WI38 (cell line): ENCODE measurements at regions not wholly inside any gene's neighbourhood (a gene's known extent, or its start where the extent isn't known, plus 50 kb on each side); places are given as distances from the start of the nearest gene placed in this dataset.

Experiments
- H3K4me3 ChIP-seq: 2 replicates; pipeline ENCODE4 v1.5.1; 2011; ENCODE audit warnings: low read depth, mild to moderate bottlenecking, control low read depth, low read length
- TF ChIP-seq, protein P1 (sequence below): IDR thresholded peaks from 2 replicates; pipeline ENCODE4 v1.5.1; 2012; ENCODE audit warnings: low read depth, mild to moderate bottlenecking, control low read depth, low read length

GRCh38 chr2:163182764-163183354 is 344.3 kb upstream of the KCNH7 start:
- no peak overlapping the region for H3K4me3 ChIP-seq
- TF ChIP-seq, protein P1, sequence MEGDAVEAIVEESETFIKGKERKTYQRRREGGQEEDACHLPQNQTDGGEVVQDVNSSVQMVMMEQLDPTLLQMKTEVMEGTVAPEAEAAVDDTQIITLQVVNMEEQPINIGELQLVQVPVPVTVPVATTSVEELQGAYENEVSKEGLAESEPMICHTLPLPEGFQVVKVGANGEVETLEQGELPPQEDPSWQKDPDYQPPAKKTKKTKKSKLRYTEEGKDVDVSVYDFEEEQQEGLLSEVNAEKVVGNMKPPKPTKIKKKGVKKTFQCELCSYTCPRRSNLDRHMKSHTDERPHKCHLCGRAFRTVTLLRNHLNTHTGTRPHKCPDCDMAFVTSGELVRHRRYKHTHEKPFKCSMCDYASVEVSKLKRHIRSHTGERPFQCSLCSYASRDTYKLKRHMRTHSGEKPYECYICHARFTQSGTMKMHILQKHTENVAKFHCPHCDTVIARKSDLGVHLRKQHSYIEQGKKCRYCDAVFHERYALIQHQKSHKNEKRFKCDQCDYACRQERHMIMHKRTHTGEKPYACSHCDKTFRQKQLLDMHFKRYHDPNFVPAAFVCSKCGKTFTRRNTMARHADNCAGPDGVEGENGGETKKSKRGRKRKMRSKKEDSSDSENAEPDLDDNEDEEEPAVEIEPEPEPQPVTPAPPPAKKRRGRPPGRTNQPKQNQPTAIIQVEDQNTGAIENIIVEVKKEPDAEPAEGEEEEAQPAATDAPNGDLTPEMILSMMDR: peak; percentile 28; the same call in 1 of the 2 replicates

GRCh38 chr2:163177592-163177991 is 339.0 kb upstream of the KCNH7 start:
- H3K4me3 ChIP-seq: no peak overlapping the region
- TF ChIP-seq, protein P1: no peak

DNA sequence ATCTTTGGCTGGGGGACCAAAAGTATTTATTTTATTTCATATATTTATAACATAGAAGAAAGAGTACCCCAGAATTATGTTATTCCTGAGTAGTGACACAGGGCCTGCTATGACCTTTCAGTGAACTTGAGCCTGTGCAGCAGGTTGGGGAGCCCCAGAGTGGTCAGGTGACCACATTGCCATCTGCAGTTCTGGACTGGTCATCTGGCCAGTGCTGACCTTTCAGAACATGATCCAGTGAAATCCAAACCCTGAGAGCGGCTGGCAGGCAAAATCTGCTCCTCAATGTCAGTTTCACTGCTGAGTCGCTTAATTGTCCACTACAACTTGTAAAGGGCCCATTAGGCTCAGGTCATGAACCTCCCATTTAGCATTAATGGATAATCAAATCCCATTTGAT is 336.7 kb upstream of the KCNH7 start:
- TF ChIP-seq, protein P1: no peak
- no peak overlapping the region for H3K4me3 ChIP-seq

DNA sequence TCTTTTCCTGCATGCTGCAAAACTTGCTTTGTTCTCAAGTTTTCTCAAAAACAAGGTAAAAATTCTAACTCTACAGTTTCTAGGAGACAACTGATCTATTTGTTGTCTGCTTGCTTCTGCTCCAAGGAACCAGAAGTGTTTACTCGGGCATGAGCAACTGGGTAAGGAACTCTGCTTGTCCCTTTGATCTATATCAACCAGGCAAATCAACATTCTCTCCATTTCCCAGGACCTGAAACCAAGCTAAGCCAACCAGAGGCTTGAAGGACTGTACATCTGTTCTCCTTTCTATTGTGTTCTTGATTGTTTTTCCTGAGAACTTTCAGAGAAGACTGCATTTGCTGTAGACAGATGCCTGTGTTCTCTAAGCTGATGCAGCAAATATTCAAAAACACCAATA is 335.0 kb upstream of the KCNH7 start:
- TF ChIP-seq, protein P1: no peak
- no peak overlapping the region for H3K4me3 ChIP-seq

DNA sequence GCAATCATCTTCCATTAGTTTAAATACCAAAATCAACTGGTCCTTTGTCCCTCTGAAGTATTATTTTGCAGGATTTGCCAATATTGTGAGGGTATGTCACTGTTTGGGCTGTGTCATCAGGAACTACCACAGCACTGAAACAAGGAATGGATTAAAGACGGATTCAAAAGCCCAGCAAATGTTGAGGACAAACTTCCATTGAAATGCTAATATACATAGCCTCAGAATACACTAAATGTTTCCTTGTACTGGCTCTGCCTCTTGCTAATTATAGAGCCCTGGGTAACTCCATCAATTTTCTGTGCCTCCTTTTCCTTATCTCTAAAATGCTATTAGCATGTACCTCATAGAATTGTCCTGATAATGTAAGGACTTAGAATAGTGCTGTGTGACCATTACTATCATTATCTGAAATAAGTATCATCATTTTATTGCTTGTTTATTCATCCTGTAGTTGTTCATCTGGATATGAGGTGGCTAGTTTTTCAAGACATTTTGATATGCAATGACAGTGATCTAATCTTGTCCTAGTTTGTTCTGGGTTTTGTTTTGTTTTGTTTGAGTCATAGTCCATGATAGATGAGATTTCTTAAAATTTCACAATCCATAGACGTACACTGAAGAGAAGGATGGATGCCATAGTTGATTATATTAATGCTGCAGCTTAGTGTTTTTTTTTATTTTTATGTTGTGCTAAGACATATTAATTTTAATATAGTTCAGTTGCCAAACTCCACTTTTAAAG is 333.4 kb upstream of the KCNH7 start:
- TF ChIP-seq, protein P1: no peak
- no peak overlapping the region for H3K4me3 ChIP-seq

DNA sequence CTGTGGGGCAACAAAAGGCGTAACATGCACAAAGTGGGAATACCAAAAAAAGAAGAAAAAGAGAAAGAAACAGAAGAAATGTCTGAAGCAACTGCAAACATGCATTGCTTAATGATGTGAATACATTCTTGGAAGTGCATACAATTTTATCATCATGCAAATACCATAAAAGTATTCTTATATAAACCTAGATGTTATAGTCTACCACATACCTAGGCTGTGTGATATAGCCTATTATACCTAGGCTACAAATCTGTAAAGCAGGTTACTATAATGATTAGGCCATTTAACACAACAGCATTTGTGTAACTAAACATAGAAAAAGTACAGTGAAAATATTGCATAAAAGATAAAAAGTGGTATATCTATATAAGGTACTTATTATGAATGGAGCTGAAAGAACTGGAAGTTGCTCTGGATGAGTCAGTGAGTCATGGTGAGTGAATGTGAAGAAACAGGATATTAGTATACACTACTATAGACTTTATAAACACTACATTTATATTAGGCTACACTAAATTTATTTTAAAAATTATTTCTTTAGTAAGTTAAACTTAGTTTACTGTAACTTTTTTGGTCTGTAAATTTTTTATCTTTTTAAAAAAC is 319.4 kb upstream of the KCNH7 start:
- H3K4me3 ChIP-seq: no peak overlapping the region
- TF ChIP-seq, protein P1: no peak

DNA sequence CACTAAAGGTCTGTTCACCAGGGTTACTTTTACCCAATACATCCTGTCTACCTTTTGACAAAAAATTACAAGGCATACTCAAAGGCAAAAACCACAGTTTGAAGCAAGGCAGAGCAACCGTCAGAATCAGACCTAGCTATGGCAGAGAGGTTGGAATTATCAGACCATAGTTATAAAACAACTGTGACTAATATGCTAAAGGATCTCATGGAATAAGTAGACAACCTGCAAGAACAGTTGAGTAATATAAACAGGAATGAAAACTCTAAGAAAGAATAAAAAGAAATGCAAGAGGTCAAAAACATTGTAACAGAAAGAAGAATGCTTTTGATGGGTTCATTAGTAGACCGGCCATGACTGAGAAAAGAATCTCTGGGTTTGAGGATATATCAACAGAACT is 318.8 kb upstream of the KCNH7 start:
- TF ChIP-seq, protein P1: no peak
- H3K4me3 ChIP-seq: no peak overlapping the region
